ENCODE measurements at regions not wholly inside any gene's neighbourhood (a gene's known extent, or its start where the extent isn't known, plus 50 kb on each side); places are given as distances from the start of the nearest gene placed in this dataset.
"Not testable (repeated sequence)": the region's sequence is repeated elsewhere in the genome, so short reads cannot be mapped to it uniquely, and the experiment has no call there.

DNA sequence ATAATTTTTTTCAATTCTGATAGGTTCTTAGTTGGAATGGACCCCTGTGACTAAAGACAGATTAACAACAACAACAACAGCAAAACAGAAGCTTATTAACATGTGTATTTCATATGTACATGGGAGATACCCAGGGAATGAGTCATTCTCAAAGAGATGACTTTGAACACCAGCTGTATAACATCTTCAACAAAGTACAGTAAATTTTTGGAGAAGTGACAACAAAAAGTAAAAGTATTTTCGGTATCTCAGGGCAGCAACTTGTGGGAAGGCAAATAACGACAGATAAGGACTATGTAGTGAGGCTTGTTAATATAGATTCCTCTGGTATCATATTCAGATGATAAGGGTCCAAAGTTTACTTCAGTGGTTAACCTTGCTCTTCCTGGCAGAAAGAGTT, 573.4 kb upstream of the RAG2 start:
- no peak for DNase-seq (ENCODE audit: low spot score)

- DNase-seq (ENCODE audit: low spot score) = no peak
Observed at GRCh38 chr11:37170311-37170710, 572.3 kb upstream of the RAG2 start.

DNA sequence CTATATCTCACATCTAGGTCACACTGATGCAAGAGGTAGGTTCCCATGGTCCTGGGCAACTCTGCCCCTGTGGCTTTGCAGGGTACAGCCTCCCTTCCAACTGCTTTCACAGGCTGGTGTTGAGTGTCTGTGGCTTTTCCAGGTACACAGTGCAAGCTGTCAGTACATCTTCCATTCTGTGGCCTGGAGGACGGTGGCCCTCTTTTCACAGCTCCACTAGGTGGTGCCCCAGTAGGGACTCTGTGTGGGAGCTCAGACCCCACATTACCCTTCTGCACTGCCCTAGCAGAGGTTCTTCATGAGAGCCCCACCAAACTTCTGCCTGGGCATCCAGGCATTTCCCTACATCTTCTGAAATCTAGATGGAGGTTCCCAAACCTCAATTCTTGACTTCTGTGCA, 547.4 kb upstream of the RAG2 start:
- DNase-seq (ENCODE audit: low spot score) = not testable (repeated sequence)

DNA sequence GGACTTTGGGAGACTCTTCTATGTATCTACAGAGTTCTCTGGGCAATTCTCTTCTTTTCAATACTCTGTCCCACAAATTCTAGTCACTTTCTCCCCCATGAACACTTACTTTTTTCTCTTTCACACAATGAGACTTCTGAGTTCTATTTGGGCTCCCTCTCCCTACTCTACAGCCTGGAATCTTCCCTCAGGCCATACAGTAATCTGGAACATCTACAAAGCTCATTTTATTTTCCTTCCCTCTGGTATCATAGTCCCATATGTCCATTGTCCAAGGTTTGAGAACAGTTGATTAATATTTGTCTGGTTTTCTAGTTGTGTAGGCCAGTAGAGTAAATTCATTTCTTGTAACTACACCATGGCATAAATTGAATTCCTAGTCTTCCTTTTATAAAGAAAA, 544.6 kb upstream of the RAG2 start:
- DNase-seq (ENCODE audit: low spot score) = no peak

DNA sequence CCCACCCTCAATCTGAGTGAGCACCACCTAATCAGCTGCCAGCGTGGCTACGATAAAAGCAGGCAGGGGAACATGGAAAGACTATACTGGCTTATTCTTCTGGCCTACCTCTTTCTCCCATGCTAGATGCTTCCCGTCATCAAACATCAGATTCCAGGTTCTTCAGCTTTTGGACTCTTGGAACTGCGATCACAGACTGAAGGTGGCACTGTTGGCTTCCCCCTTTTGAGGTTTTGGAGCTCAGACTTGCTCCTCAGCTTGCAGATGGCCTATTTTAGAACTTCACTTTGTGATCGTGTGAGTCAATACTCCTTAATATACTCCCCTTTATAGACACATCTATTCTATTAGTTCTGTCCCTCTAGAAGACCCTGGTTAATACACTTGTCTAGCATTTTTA, 543.7 kb upstream of the RAG2 start:
- peak; percentile 5 for DNase-seq (ENCODE audit: low spot score)

- DNase-seq (ENCODE audit: low spot score) = not testable (repeated sequence)
Observed at GRCh38 chr11:37135606-37136005, 537.6 kb upstream of the RAG2 start.

- no peak for DNase-seq (ENCODE audit: low spot score)
Observed at GRCh38 chr11:37134637-37135036, 536.6 kb upstream of the RAG2 start.

DNA sequence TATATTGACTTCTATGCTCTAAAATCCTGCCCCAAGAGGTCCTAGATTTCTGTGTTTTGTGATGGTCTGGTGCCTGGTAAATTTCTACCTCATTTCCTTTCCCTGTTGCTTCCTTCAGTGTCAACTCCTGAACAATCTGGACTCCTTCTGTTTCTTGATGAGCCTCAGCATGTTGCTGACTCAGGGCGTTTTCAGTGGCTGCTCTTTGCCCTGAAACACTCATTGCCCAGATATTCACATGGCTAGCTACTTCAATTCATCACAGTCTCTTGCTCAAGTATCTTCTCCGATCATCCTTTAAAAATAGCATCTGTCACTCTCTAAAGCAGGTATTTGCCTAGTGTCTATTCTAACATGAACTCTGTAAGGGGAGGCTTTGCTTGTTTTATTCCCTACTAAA, 526.3 kb upstream of the RAG2 start:
- no peak for DNase-seq (ENCODE audit: low spot score)

GRCh38 chr11:37115963-37116362, 517.9 kb upstream of the RAG2 start:
- peak; percentile 12 for DNase-seq (ENCODE audit: low spot score)

- no peak for DNase-seq (ENCODE audit: low spot score)
Observed at GRCh38 chr11:37110385-37110784, 512.3 kb upstream of the RAG2 start.

- no peak for DNase-seq (ENCODE audit: low spot score)
Observed at GRCh38 chr11:37109286-37109585, 511.2 kb upstream of the RAG2 start.

DNA sequence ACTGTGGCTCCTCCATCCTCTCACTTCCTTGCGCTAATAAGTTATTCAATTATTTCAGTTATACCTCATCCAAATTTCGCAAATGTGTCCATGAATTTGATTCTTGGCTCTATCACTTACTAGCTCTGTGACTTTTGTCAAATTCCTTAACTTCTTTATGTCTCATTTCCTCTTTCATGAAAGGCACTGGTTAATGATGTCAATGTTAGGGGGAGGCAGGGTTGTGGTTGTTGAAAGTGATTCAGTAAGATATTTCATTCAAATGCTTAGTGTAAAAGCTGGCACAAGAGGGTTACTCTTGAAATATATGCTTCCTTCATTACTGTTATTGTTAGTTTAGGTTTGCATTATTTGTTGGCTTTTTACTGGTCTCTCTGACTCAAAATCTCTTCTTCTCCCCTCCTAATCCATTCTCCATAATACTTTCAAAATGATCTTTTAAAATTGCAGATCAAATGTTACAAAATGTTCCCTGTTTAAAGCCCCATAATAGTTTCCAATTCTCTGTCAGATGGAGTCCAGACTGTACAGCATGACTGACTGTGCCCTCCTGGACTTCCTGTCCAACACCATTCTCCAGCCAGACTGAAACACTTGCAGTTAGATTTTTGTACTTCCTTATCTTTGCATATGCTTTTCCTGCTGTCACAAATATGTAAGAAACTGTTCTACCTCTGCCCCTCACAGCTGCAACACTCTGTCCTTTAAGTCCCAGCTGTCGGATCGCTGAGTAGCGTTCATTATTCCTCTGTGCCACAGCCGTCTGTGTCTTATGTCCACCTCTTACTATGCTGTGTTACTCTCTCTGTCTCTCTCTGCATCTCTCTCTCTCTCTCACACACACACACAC, 510.6 kb upstream of the RAG2 start:
- DNase-seq (ENCODE audit: low spot score) = no peak

DNA sequence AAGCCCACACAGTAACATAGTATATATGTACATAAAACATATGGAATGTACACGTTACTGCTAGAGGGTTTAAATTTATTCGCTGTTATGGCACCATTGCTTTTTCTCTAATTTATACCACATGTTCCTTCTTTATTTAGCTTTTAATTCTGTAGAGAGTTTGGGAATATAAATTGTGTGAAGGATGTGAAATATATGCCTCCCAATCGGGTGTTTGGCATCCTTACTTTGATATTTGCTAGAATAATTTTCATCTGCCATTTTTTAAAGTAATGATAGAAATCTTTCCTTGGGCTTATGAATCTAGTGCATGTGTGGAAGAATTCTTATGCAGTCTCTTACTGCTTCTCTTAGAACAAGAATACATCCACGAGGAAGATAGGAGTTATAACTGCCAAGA, 509.8 kb upstream of the RAG2 start:
- no peak for DNase-seq (ENCODE audit: low spot score)

DNA sequence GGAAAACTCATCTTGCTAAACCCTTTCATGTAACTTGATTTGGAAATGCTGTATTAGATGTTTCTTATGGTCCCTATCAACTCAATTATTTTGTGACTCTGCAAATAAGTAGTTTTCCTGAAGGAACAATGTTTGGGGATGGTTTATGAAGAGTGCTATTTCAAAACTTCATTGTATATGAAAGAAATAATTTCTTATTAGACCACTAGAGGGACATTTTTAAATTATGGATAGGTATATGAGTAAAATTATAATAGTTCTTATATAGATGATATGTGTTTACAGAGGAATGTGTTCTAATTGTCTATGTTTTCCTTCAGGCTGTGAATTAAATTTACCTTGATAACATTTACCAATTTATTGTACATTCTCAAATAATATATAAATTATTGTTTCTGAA, 509.4 kb upstream of the RAG2 start:
- DNase-seq (ENCODE audit: low spot score) = peak; percentile 2

DNA sequence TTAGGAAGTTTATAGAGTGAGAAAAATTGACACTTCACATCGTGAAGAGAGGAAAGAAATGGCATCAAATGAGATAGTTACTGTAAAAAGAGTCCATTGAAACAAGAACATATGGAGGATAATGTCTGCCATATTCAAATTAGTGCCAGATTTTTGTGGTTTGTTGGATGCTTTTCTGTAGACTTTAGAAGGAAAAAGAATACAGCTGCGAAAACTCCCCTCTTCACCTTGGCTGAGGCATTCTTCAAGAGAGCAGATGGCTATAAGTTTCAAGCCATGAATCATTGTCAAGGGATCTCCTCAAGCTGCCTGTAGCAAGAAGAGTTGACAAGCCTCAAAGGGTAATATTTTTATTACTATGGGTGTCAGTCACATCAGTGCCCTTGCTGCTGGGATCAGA, 507.4 kb upstream of the RAG2 start:
- DNase-seq (ENCODE audit: low spot score) = no peak

- no peak for DNase-seq (ENCODE audit: low spot score)
Observed at GRCh38 chr11:37104380-37104779, 506.3 kb upstream of the RAG2 start.

DNA sequence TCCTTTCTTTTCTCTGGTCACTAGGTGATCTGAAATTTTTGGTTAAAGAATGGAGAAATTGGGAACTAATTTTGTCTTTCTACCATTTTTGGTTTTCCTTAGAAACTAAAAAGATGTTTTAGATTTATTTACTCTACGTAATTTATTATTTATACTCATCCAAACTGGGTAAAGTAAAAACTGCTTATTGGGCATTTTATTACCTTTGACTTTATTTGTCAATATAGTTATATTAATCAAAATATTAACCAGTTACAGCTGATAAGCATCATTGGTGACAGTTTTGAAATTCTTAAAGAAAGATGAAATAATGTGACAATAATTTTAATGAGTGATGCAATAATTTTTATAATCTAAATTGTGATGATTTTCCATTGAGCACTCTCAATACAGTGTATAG, 502.0 kb upstream of the RAG2 start:
- DNase-seq (ENCODE audit: low spot score) = no peak

- DNase-seq (ENCODE audit: low spot score) = no peak
Observed at GRCh38 chr11:37092487-37092886, 494.5 kb upstream of the RAG2 start.

DNA sequence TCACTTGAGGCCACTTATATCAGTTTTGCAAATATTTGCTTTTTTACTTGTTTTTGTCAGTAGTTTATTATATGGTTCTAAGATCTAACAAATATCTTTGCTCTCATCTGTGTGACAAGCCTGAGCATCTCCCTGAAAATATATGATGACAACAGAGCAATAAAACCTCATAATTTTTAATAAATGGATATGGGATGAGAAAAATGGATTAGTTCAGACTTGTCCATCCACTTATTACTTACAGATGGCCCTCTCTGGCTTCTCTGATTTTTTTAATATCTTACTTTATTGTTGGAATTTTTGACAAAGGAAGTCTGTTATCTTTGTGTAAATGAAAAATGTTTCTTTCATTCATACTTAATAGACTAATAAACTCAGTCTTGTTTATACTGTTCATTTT, 491.4 kb upstream of the RAG2 start:
- DNase-seq (ENCODE audit: low spot score) = no peak

DNA sequence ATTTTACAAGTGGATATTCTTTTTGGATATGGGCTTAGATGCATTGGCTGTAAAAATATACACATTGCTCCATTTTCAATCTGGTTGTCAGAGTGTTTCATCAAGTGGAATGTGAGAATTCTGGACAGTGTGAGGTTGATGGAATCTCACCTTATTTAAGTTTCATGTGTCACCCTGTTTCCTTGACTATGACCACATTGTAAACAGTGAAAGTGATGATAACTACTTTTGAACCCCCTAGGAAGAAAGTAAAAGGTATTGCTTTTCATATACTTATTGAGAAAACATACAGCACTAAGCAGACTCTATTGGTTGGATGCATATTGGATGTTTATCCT, 490.5 kb upstream of the RAG2 start:
- DNase-seq (ENCODE audit: low spot score) = no peak

GRCh38 chr11:37087650-37088572, 489.9 kb upstream of the RAG2 start:
- no peak for DNase-seq (ENCODE audit: low spot score)

GRCh38 chr11:37078521-37078920, 480.5 kb upstream of the RAG2 start:
- no peak for DNase-seq (ENCODE audit: low spot score)

DNA sequence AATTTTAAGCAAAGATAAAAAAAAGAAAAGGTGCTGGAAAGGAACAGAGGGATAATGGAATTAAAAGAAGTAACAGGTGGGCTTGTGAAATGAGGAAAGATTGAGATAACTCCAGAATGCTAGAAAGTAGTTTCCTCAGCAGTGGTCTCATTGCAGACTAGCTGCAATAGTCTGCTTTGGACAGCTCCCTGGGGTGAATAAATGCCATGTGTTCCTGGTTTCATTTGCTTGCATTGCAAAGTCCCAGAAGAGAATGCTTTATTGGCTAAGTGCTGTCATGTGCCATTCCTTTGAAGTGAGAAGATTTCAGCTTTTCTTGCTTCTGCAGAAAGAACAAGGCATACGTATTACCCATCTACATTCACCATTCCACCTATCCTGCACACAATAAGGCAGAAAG, 478.8 kb upstream of the RAG2 start:
- no peak for DNase-seq (ENCODE audit: low spot score)
